Neural cell (in vitro differentiated cells): ENCODE measurements at regions not wholly inside any gene's neighbourhood (a gene's known extent, or its start where the extent isn't known, plus 50 kb on each side); places are given as distances from the start of the nearest gene placed in this dataset.
"Not testable (repeated sequence)": the region's sequence is repeated elsewhere in the genome, so short reads cannot be mapped to it uniquely, and the experiment has no call there.

ENCODE experiments used
- EP300 ChIP-seq: fragments of 450-650 bp; conservative IDR thresholded peaks from 2 replicates; pipeline ENCODE4 v1.6.1; 2014; ENCODE audit warnings: antibody characterized with exemption, mild to moderate bottlenecking, moderate library complexity; ENCODE audit not compliant: poor library complexity, severe bottlenecking
- TAF1 ChIP-seq: IDR thresholded peaks from 2 replicates; pipeline ENCODE4 v1.6.1; 2012; ENCODE audit warnings: low read depth

DNA sequence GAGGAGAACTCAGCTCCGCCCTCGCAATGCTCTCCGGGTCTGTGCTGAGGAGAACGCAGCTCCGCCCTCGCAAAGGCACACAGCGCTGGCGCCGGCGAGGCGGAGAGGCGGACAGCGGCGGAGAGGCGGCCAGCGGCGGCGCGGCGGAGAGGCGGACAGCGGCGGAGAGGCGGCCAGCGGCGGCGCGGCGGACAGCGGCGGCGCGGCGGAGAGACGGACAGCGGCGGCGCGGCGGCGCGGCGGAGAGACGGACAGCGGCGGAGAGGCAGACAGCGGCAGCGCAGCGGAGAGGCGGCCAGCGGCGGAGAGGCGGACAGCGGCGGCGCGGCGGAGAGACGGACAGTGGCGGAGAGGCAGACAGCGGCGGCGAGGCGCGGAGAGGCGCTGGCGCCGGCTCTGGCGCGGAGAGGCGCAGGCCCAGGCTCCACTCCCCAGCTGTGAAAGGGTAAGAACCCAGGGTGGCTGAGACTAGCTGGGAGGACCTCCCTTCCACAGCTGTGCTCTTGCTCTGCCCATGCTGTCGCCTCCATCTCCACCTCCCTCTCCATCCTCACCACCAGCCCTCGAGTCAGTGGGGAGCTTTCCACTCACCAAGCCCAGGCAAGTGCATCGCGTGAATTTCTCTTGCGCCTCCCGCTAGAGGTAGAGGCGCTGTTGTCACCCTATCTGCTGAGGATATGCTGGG, 2879.9 kb downstream of the RPIA start:
- peak; percentile 46 for TF ChIP-seq EP300
- TF ChIP-seq TAF1, result not testable (repeated sequence)
